Upper lobe of right lung (tissue), 1 donor: ENCODE measurements at regions not wholly inside any gene's neighbourhood (a gene's known extent, or its start where the extent isn't known, plus 50 kb on each side); places are given as distances from the start of the nearest gene placed in this dataset.
"Not testable (repeated sequence)": the region's sequence is repeated elsewhere in the genome, so short reads cannot be mapped to it uniquely, and the experiment has no call there.

Source experiments
- ATAC-seq: fragments of 200-7000 bp; cut with Tn5 transposase; one replicate; pipeline ENCODE4 v1.9.1; 2020; ENCODE audit warnings: mild to moderate bottlenecking, moderate library complexity
- DNase-seq: peaks from one replicate; pipeline ENCODE4 v3.0.0-alpha.2; 2020
- H3K27ac ChIP-seq: fragments of 200-600 bp; one replicate; pipeline ENCODE4 v1.8.0; 2022
- H3K27me3 ChIP-seq: fragments of 200-600 bp; one replicate; pipeline ENCODE4 v1.8.0; 2022; ENCODE audit warnings: mild to moderate bottlenecking
- H3K36me3 ChIP-seq: fragments of 200-600 bp; one replicate; pipeline ENCODE4 v1.8.0; 2022
- H3K4me1 ChIP-seq: fragments of 200-600 bp; one replicate; pipeline ENCODE4 v1.8.0; 2022
- H3K4me3 ChIP-seq: fragments of 200-600 bp; one replicate; pipeline ENCODE4 v1.8.0; 2022; ENCODE audit warnings: mild to moderate bottlenecking
- H3K9me3 ChIP-seq: fragments of 200-600 bp; one replicate; pipeline ENCODE4 v1.8.0; 2022
- intact Hi-C: fragments of 100-400 bp; cut with DNase I; formaldehyde crosslinking; loops from one replicate; pipeline ENCODE4 v1.11.0; 2022
- TF ChIP-seq, protein P1 (sequence below): fragments of 200-600 bp; IDR thresholded peaks from one replicate; pipeline ENCODE4 v1.8.0; 2022; ENCODE audit warnings: antibody characterized with exemption
- donor health status: DM: no; HTN: yes; CAD: no; lungs with severe emphysema.

DNA sequence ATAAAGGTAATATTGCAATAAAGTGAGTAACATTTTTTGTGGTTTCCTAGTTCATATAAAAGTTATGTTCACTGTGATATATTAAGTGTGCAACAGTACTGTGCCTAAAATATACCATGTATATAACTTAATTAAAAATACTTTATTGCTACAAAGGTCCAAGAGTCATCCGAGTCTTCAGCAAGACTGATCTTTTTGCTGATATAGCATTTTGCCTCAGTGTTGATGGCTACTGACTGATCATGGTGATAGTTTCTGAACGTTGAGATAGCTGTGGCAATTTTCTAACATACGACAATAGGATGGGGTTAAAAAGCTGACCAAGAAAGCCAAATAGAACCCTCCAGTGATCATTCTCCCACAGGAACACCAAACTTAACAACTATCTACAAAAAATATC lies 1302.7 kb downstream of the TECRL start:
- no peak for DNase-seq
- Histone ChIP-seq H3K4me3 (no peak overlapping the region), H3K4me1 (no peaks in the 10 kb centered on the region), H3K27me3 (no peaks in the 10 kb centered on the region), H3K9me3 (no peaks in the 10 kb centered on the region), H3K27ac (no peak overlapping the region), H3K36me3 (no peaks in the 10 kb centered on the region)
- ATAC-seq = no peak
- TF ChIP-seq, protein P1, sequence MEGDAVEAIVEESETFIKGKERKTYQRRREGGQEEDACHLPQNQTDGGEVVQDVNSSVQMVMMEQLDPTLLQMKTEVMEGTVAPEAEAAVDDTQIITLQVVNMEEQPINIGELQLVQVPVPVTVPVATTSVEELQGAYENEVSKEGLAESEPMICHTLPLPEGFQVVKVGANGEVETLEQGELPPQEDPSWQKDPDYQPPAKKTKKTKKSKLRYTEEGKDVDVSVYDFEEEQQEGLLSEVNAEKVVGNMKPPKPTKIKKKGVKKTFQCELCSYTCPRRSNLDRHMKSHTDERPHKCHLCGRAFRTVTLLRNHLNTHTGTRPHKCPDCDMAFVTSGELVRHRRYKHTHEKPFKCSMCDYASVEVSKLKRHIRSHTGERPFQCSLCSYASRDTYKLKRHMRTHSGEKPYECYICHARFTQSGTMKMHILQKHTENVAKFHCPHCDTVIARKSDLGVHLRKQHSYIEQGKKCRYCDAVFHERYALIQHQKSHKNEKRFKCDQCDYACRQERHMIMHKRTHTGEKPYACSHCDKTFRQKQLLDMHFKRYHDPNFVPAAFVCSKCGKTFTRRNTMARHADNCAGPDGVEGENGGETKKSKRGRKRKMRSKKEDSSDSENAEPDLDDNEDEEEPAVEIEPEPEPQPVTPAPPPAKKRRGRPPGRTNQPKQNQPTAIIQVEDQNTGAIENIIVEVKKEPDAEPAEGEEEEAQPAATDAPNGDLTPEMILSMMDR = no peak
- intact Hi-C loops = no loop called here

DNA sequence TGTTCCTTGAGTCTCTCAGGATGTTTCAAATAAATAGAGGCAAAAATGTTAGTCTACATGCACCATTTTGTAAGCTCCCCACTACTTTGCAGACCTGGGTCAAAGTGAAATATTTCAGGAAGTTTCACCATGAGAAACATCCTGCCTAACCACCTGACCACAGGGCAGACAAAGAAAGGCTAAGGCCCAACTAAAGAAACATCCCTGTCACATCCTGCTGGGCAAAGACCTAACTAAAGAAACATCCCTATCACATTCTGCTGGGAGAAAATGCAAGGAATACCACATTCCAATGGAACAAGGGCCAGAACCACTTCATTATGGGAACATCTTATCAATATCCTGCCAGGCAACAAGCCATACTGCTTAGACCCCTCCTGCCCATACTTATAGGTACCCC lies 1303.4 kb downstream of the TECRL start:
- intact Hi-C loops = no loop called here
- TF ChIP-seq, protein P1 = no peak
- no peak overlapping the region for H3K27ac ChIP-seq
- H3K27me3 ChIP-seq = no peaks in the 10 kb centered on the region
- H3K4me3 ChIP-seq = no peak overlapping the region
- no peaks in the 10 kb centered on the region for H3K4me1 ChIP-seq
- DNase-seq (no peak), ATAC-seq (no peak)
- H3K36me3 ChIP-seq = no peaks in the 10 kb centered on the region
- H3K9me3 ChIP-seq = no peaks in the 10 kb centered on the region

DNA sequence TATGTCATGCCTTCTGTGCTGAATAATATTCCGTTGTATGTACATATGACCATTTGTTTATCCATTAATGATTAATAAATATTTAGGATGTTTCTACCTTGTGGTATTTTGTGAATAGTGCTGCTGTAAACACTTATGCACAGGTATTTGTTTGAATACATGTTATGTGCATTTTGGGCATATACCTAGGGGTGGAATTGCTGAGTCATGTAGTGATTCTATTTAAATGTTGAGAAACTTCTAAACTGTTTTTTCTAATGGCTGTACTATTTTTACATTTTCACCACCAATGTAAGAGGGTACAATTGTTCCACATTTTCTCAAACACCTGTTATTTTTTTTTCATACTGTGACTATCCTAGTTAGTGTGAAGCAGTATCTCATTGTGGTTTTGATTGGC lies 1318.6 kb downstream of the TECRL start:
- ATAC-seq (no peak), DNase-seq (no peak)
- Histone ChIP-seq H3K27ac (no peak overlapping the region), H3K4me3 (no peak overlapping the region), H3K27me3 (no peaks in the 10 kb centered on the region), H3K9me3 (no peaks in the 10 kb centered on the region), H3K36me3 (no peaks in the 10 kb centered on the region), H3K4me1 (no peaks in the 10 kb centered on the region)
- intact Hi-C loops = no loop called here
- TF ChIP-seq, protein P1 = no peak

DNA sequence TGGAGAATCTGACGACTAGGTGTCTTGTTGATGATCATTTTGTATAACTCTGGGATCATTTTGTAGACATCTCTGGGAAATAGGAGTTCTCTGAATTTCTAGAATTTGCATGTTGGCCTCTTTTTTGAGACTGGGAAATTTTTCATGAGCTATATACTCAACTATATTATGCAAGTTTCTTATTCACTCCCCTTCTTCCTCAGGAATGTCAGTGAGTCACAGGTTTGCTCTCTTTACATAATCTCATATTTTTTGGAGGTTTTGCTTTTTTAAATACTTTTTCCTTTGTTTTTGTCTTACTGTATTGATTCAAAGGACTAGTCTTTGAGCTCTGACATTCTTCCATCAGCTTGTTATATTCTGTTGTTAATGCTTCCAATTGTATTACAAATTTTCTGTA lies 1324.2 kb downstream of the TECRL start:
- Histone ChIP-seq H3K27ac (no peak overlapping the region), H3K27me3 (no peaks in the 10 kb centered on the region), H3K4me1 (no peaks in the 10 kb centered on the region), H3K36me3 (no peaks in the 10 kb centered on the region), H3K9me3 (no peaks in the 10 kb centered on the region), H3K4me3 (no peak overlapping the region)
- DNase-seq = no peak
- intact Hi-C loops = no loop called here
- ATAC-seq = no peak
- TF ChIP-seq, protein P1 = no peak

DNA sequence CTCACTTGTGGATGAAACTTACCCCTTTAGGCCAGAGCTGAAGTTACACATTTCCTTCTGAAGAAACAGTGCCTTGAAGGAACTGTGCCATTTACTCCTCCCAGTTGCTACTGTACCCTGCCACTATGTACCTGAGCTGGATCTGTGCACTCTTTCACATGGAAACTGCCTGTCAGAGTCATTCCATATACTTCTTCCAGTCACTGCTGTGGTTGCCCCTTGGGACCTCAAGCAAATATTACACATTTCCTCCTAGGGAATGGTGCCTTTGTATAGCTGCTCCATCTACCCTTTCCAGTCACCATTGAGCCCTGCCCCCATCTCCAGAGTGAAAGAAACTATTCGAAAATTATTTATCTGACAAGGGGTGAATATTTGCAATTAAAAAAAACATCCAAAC lies 1328.3 kb downstream of the TECRL start:
- ATAC-seq = no peak
- TF ChIP-seq, protein P1 = no peak
- no peak overlapping the region for H3K27ac ChIP-seq
- H3K4me1 ChIP-seq = no peaks in the 10 kb centered on the region
- no peaks in the 10 kb centered on the region for H3K9me3 ChIP-seq
- H3K36me3 ChIP-seq = no peaks in the 10 kb centered on the region
- H3K27me3 ChIP-seq = no peaks in the 10 kb centered on the region
- H3K4me3 ChIP-seq = no peak overlapping the region
- intact Hi-C loops = no loop called here
- no peak for DNase-seq

DNA sequence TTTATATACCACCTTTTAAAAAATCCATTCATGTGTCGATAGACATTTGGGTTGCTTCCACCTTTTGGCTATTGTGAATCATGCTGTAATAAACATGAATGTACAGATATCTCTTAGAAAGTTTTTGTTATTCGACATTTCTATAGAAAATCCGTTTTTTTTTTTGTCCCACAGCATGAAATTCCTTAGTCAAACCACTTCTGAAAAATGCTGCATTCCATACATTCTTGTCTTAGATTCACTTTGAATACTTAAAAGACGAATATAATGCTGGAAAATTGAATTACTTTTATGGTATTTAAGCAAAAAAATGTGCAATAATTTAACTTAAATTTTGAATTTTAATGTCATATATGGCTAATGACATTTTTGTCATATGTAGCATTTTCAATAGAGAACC lies 1345.5 kb downstream of the TECRL start:
- DNase-seq (no peak), ATAC-seq (no peak)
- no peaks in the 10 kb centered on the region for H3K27me3 ChIP-seq
- H3K9me3 ChIP-seq = no peaks in the 10 kb centered on the region
- no peak overlapping the region for H3K4me3 ChIP-seq
- no peaks in the 10 kb centered on the region for H3K36me3 ChIP-seq
- TF ChIP-seq, protein P1 = no peak
- H3K27ac ChIP-seq = no peak overlapping the region
- intact Hi-C loops = no loop called here
- no peaks in the 10 kb centered on the region for H3K4me1 ChIP-seq

DNA sequence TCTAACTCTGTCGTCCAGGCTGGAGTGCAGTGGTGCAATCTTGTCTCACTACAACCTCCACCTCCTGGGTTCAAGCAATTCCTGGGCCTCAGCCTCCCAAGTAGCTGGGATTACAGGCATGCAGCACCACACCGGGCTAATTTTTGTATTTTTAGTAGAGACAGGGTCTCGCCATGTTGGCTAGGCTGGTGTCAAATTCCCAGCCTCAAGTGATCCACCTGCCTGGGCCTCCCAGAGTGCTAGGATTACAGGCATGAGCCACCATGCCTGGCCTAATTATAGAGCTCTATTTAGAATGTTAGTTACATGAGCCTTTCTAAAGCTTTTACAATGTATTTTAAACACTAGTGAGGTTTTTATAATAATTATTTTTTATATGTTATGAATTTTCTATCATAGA lies 1346.4 kb downstream of the TECRL start:
- ATAC-seq, intact Hi-C loops, H3K27me3 ChIP-seq, H3K36me3 ChIP-seq, H3K27ac ChIP-seq, DNase-seq, H3K4me1 ChIP-seq, H3K9me3 ChIP-seq, H3K4me3 ChIP-seq: not testable (repeated sequence)
